Spleen (tissue), 7 donors: ENCODE measurements at regions not wholly inside any gene's neighbourhood (a gene's known extent, or its start where the extent isn't known, plus 50 kb on each side); places are given as distances from the start of the nearest gene placed in this dataset.

Experiments used
- POLR2AphosphoS5 ChIP-seq, 3 donors: sonication (generic); formaldehyde crosslinking; IDR thresholded peaks; one replicate each; pipeline ENCODE4 v1.5.1; 2017; ENCODE audit warnings: antibody characterized with exemption in 3 of 3
- TF ChIP-seq, protein P1 (sequence below), 11 experiments: fragments of 200-600 bp in 7 of 11; fragments of 450-650 bp in 4 of 11; sonication (generic) in 4 of 11; IDR thresholded peaks in 8 of 11; conservative IDR thresholded peaks in 3 of 11; 1 replicate in 7 of 11; 2 replicates in 4 of 11; pipeline versions ENCODE4 v1.4.0 to v1.8.0; 2016 to 2021; ENCODE audit warnings: antibody characterized with exemption in 11 of 11, inconsistent platforms in 4 of 11, mild to moderate bottlenecking in 1 of 11
- donor health status: DM: no; HTN: no; CAD: no; lungs with moderate emphysema.
- donor health status: DM: no; HTN: no; CAD: no.
- donor health status: DM: no; HTN: no; CAD: no.

DNA sequence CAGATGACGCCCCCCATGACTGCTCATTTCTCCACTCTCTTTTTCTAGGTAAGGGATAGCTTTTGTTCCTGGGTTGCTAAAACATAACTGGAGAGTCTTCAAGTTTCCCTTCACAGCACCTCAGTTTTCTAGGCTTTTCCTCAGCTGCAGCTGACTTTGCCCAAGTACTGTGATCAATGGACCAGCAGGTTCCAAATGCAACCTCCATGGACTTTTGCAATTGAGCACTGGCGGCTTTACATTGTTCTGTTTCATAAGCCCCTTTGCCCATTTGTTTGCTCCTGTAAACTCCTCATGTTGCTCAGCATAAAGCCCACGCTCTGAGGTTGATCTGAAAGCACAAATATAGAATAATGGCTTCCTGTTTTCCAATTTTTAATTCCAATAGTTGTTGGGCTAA, 291.6 kb downstream of the IRS1 start:
- TF ChIP-seq, protein P1, sequence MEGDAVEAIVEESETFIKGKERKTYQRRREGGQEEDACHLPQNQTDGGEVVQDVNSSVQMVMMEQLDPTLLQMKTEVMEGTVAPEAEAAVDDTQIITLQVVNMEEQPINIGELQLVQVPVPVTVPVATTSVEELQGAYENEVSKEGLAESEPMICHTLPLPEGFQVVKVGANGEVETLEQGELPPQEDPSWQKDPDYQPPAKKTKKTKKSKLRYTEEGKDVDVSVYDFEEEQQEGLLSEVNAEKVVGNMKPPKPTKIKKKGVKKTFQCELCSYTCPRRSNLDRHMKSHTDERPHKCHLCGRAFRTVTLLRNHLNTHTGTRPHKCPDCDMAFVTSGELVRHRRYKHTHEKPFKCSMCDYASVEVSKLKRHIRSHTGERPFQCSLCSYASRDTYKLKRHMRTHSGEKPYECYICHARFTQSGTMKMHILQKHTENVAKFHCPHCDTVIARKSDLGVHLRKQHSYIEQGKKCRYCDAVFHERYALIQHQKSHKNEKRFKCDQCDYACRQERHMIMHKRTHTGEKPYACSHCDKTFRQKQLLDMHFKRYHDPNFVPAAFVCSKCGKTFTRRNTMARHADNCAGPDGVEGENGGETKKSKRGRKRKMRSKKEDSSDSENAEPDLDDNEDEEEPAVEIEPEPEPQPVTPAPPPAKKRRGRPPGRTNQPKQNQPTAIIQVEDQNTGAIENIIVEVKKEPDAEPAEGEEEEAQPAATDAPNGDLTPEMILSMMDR (IDR thresholded peaks at IDR 0.05 in 8 of 11, conservative IDR thresholded peaks at IDR 0.05 in 3 of 11), result no peak
- TF ChIP-seq POLR2AphosphoS5 (IDR thresholded peaks at IDR 0.05), result no peak
